Neural progenitor cell (in vitro differentiated cells): ENCODE measurements at regions not wholly inside any gene's neighbourhood (a gene's known extent, or its start where the extent isn't known, plus 50 kb on each side); places are given as distances from the start of the nearest gene placed in this dataset.

Experiments used
- DNase-seq: peaks from one replicate; pipeline ENCODE4 v3.0.0-alpha.2; 2016; ENCODE audit warnings: low spot score
- H2AFZ ChIP-seq: fragments of 200-600 bp; sonication (generic); replicated peaks from 2 replicates; pipeline ENCODE4 v1.6.1; 2016; ENCODE audit warnings: antibody characterized with exemption
- H3F3A ChIP-seq: fragments of 200-600 bp; sonication (generic); 2 replicates; pipeline ENCODE4 v1.6.1; 2016; ENCODE audit warnings: antibody characterized with exemption, low read depth
- H3K27ac ChIP-seq: fragments of 200-600 bp; sonication (generic); 2 replicates; pipeline ENCODE4 v1.5.1; 2016; ENCODE audit warnings: mild to moderate bottlenecking
- H3K27me3 ChIP-seq: fragments of 200-600 bp; sonication (generic); 2 replicates; pipeline ENCODE4 v1.6.1; 2016; ENCODE audit warnings: mild to moderate bottlenecking, moderate library complexity
- H3K36me3 ChIP-seq: fragments of 200-600 bp; sonication (generic); 2 replicates; pipeline ENCODE4 v1.5.1; 2016
- H3K4me1 ChIP-seq: fragments of 200-600 bp; sonication (generic); 2 replicates; pipeline ENCODE4 v1.6.1; 2016; ENCODE audit warnings: mixed run types
- H3K4me2 ChIP-seq: fragments of 200-600 bp; sonication (generic); 2 replicates; pipeline ENCODE4 v1.6.1; 2016
- H3K4me3 ChIP-seq: fragments of 200-600 bp; sonication (generic); 2 replicates; pipeline ENCODE4 v1.5.1; 2016
- H3K79me2 ChIP-seq: fragments of 200-600 bp; sonication (generic); 2 replicates; pipeline ENCODE4 v1.6.1; 2016; ENCODE audit warnings: low read depth
- H3K9ac ChIP-seq: fragments of 200-600 bp; sonication (generic); 2 replicates; pipeline ENCODE4 v1.6.1; 2016
- H3K9me3 ChIP-seq: fragments of 200-600 bp; sonication (generic); 2 replicates; pipeline ENCODE4 v1.5.1; 2016; ENCODE audit warnings: low read depth
- H4K20me1 ChIP-seq: fragments of 200-600 bp; sonication (generic); 2 replicates; pipeline ENCODE4 v1.6.1; 2016; ENCODE audit warnings: low read depth
- H3K27ac Mint-ChIP-seq: 3 replicates; pipeline ENCODE4 v1.8.0; 2021; ENCODE audit warnings: mixed read lengths
- H3K27me3 Mint-ChIP-seq: 2 replicates; pipeline ENCODE4 v1.8.0; 2022; ENCODE audit warnings: low read depth, mild to moderate bottlenecking, inconsistent platforms, moderate library complexity, mixed read lengths; ENCODE audit not compliant: insufficient read depth
- H3K36me3 Mint-ChIP-seq: 3 replicates; pipeline ENCODE4 v1.8.0; 2021; ENCODE audit warnings: mixed read lengths
- H3K4me1 Mint-ChIP-seq: 3 replicates; pipeline ENCODE4 v1.8.0; 2021; ENCODE audit warnings: mixed read lengths
- H3K4me3 Mint-ChIP-seq: 3 replicates; pipeline ENCODE4 v1.8.0; 2021; ENCODE audit warnings: mild to moderate bottlenecking, moderate library complexity, mixed read lengths
- H3K9me3 Mint-ChIP-seq: 3 replicates; pipeline ENCODE4 v1.8.0; 2020; ENCODE audit warnings: mixed read lengths
- CTCF ChIP-seq: fragments of 200-600 bp; sonication (generic); IDR thresholded peaks from 2 replicates; pipeline ENCODE4 v1.5.1; 2017; ENCODE audit warnings: antibody characterized with exemption, mild to moderate bottlenecking
- EZH2 ChIP-seq: fragments of 200-600 bp; sonication (generic); IDR thresholded peaks from 2 replicates; pipeline ENCODE4 v1.6.1; 2017; ENCODE audit warnings: antibody characterized with exemption, mild to moderate bottlenecking, moderate library complexity
- EZH2phosphoT487 ChIP-seq: fragments of 200-600 bp; sonication (generic); IDR thresholded peaks from 2 replicates; pipeline ENCODE4 v1.6.1; 2017; ENCODE audit warnings: antibody characterized with exemption

- no peaks in the 10 kb centered on the region for H3K4me1 Mint-ChIP-seq
- Histone ChIP-seq H3K4me1 (no peaks in the 10 kb centered on the region), H3K36me3 (no peaks in the 10 kb centered on the region), H3F3A (no peaks in the 10 kb centered on the region), H3K9ac (no peak overlapping the region), H3K27me3 (no peaks in the 10 kb centered on the region), H2AFZ (no peak overlapping the region), H3K79me2 (no peaks in the 10 kb centered on the region), H3K9me3 (no peaks in the 10 kb centered on the region), H3K4me3 (no peak overlapping the region), H3K27ac (no peak overlapping the region), H3K4me2 (no peak overlapping the region), H4K20me1 (no peaks in the 10 kb centered on the region)
- no peaks in the 10 kb centered on the region for H3K36me3 Mint-ChIP-seq
- TF ChIP-seq CTCF (no peak), EZH2 (no peak), EZH2phosphoT487 (no peak)
- H3K27me3 Mint-ChIP-seq, result no peaks in the 10 kb centered on the region
- no peak overlapping the region for H3K27ac Mint-ChIP-seq
- DNase-seq, result no peak
- no peak overlapping the region for H3K4me3 Mint-ChIP-seq
- H3K9me3 Mint-ChIP-seq, result no peaks in the 10 kb centered on the region
Measured at GRCh38 chr7:106548491-106548890, 112.5 kb downstream of the CCDC71L start.

GRCh38 chr7:106545275-106545674, 115.7 kb downstream of the CCDC71L start:
- H2AFZ ChIP-seq, result no peak overlapping the region

GRCh38 chr7:106543221-106543757, 117.7 kb downstream of the CCDC71L start:
- Histone ChIP-seq H3K9me3 (no peaks in the 10 kb centered on the region), H3K9ac (no peak overlapping the region)
- no peak for TF ChIP-seq EZH2
- no peak for TF ChIP-seq CTCF
- TF ChIP-seq EZH2phosphoT487, result no peak

More at GRCh38 chr7:106545275-106545674, 115.7 kb downstream of the CCDC71L start:
- no peaks in the 10 kb centered on the region for H3K4me1 Mint-ChIP-seq
- DNase-seq, result no peak
- H3K27ac ChIP-seq, result no peak overlapping the region
- no peaks in the 10 kb centered on the region for H3F3A ChIP-seq
- no peaks in the 10 kb centered on the region for H4K20me1 ChIP-seq
- no peak overlapping the region for H3K4me3 ChIP-seq
- H3K9me3 Mint-ChIP-seq, result no peaks in the 10 kb centered on the region
- H3K79me2 ChIP-seq, result no peaks in the 10 kb centered on the region
- no peak overlapping the region for H3K27ac Mint-ChIP-seq
- H3K4me3 Mint-ChIP-seq, result no peak overlapping the region
- no peak overlapping the region for H3K4me2 ChIP-seq
- no peaks in the 10 kb centered on the region for H3K36me3 Mint-ChIP-seq
- H3K9me3 ChIP-seq, result no peaks in the 10 kb centered on the region
- H3K9ac ChIP-seq, result no peak overlapping the region
- no peaks in the 10 kb centered on the region for H3K36me3 ChIP-seq
- H3K27me3 Mint-ChIP-seq, result no peaks in the 10 kb centered on the region
- no peak for TF ChIP-seq EZH2
- TF ChIP-seq CTCF, result no peak
- no peak for TF ChIP-seq EZH2phosphoT487
- no peaks in the 10 kb centered on the region for H3K4me1 ChIP-seq
- H3K27me3 ChIP-seq, result no peaks in the 10 kb centered on the region

More at GRCh38 chr7:106543221-106543757, 117.7 kb downstream of the CCDC71L start:
- H3K4me2 ChIP-seq, result no peak overlapping the region
- no peak overlapping the region for H3K27ac ChIP-seq
- Mint-ChIP-seq H3K36me3 (no peaks in the 10 kb centered on the region), H3K27ac (no peak overlapping the region), H3K27me3 (no peaks in the 10 kb centered on the region), H3K4me3 (no peak overlapping the region), H3K9me3 (no peaks in the 10 kb centered on the region), H3K4me1 (no peaks in the 10 kb centered on the region)
- no peaks in the 10 kb centered on the region for H4K20me1 ChIP-seq
- no peak for DNase-seq
- no peaks in the 10 kb centered on the region for H3K4me1 ChIP-seq
- H3F3A ChIP-seq, result no peaks in the 10 kb centered on the region
- H2AFZ ChIP-seq, result no peak overlapping the region
- H3K27me3 ChIP-seq, result no peaks in the 10 kb centered on the region
- no peaks in the 10 kb centered on the region for H3K79me2 ChIP-seq
- no peaks in the 10 kb centered on the region for H3K36me3 ChIP-seq
- no peak overlapping the region for H3K4me3 ChIP-seq
